Fibroblast of upper back skin (primary cell): ENCODE measurements at regions not wholly inside any gene's neighbourhood (a gene's known extent, or its start where the extent isn't known, plus 50 kb on each side); places are given as distances from the start of the nearest gene placed in this dataset.
"Not testable (repeated sequence)": the region's sequence is repeated elsewhere in the genome, so short reads cannot be mapped to it uniquely, and the experiment has no call there.

ENCODE experiments used
- DNase-seq: peaks from one replicate; pipeline ENCODE4 v3.0.0-alpha.2; 2013

GRCh38 chr1:120617493-120617892, 106.3 kb upstream of the NBPF26 start:
- DNase-seq = not testable (repeated sequence)

GRCh38 chr1:120619867-120620692, 103.7 kb upstream of the NBPF26 start:
- DNase-seq = not testable (repeated sequence)

GRCh38 chr1:120620693-120620969, 103.1 kb upstream of the NBPF26 start:
- not testable (repeated sequence) for DNase-seq

GRCh38 chr1:120621278-120621677, 102.5 kb upstream of the NBPF26 start:
- DNase-seq = not testable (repeated sequence)

GRCh38 chr1:120623539-120623938, 100.2 kb upstream of the NBPF26 start:
- DNase-seq = not testable (repeated sequence)

GRCh38 chr1:120624565-120625064, 99.1 kb upstream of the NBPF26 start:
- DNase-seq = not testable (repeated sequence)

GRCh38 chr1:120629832-120630455, 93.8 kb upstream of the NBPF26 start:
- DNase-seq = not testable (repeated sequence)

- not testable (repeated sequence) for DNase-seq
Observed at GRCh38 chr1:120634816-120635806, 88.6 kb upstream of the NBPF26 start.

- DNase-seq = not testable (repeated sequence)
Observed at GRCh38 chr1:120640261-120641013, 83.3 kb upstream of the NBPF26 start.

- not testable (repeated sequence) for DNase-seq
Observed at GRCh38 chr1:120641014-120641302, 82.8 kb upstream of the NBPF26 start.

GRCh38 chr1:120647182-120647581, 76.6 kb upstream of the NBPF26 start:
- not testable (repeated sequence) for DNase-seq

GRCh38 chr1:120648915-120649623, 74.7 kb upstream of the NBPF26 start:
- not testable (repeated sequence) for DNase-seq

- not testable (repeated sequence) for DNase-seq
Observed at GRCh38 chr1:120649730-120650129, 74.0 kb upstream of the NBPF26 start.

- DNase-seq = not testable (repeated sequence)
Observed at GRCh38 chr1:120654114-120654513, 69.6 kb upstream of the NBPF26 start.

- not testable (repeated sequence) for DNase-seq
Observed at GRCh38 chr1:120655394-120655793, 68.4 kb upstream of the NBPF26 start.

- DNase-seq = not testable (repeated sequence)
Observed at GRCh38 chr1:120656116-120656515, 67.6 kb upstream of the NBPF26 start.

- not testable (repeated sequence) for DNase-seq
Observed at GRCh38 chr1:120657804-120658203, 65.9 kb upstream of the NBPF26 start.

- DNase-seq = not testable (repeated sequence)
Observed at GRCh38 chr1:120658622-120659021, 65.1 kb upstream of the NBPF26 start.

- DNase-seq = not testable (repeated sequence)
Observed at GRCh38 chr1:120659133-120659532, 64.6 kb upstream of the NBPF26 start.

GRCh38 chr1:120664376-120665249, 59.1 kb upstream of the NBPF26 start:
- not testable (repeated sequence) for DNase-seq

- DNase-seq = not testable (repeated sequence)
Observed at GRCh38 chr1:120665250-120665577, 58.5 kb upstream of the NBPF26 start.
